VCaP (cell line): ENCODE measurements at regions not wholly inside any gene's neighbourhood (a gene's known extent, or its start where the extent isn't known, plus 50 kb on each side); places are given as distances from the start of the nearest gene placed in this dataset.

Experiments used
- H3K27ac ChIP-seq: fragments of 450-650 bp; 2 replicates; pipeline ENCODE4 v1.5.1; 2017
- TF ChIP-seq, protein P1 (sequence below): fragments of 450-650 bp; conservative IDR thresholded peaks from 2 replicates; pipeline ENCODE4 v1.5.1; 2017; ENCODE audit warnings: mild to moderate bottlenecking, moderate library complexity

DNA sequence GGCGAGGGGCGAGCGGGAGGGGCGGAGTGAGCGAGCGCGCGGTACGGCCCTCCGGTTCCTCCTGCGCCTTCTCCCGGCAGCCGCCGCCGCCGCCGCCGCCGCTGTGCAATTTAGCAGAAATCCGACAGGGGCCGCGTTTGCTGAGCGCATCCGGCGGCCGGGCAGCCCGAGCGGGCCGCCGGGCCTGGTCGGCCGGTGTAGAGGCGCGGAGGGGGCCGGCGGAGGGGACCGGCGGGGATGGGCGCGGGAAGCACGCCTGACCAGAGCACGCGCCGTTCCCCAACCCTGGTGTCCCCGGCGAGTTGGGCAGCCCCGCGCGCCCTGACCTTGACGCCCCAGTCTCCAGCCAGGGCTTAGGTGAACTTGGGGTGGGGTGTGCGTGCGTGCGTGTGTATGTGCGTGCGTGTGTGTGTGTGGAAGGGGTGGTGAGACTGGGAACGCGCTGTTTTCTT is 144.5 kb upstream of the ZNF536 start:
- H3K27ac ChIP-seq = peak overlapping the region; percentile 67
- TF ChIP-seq, protein P1, sequence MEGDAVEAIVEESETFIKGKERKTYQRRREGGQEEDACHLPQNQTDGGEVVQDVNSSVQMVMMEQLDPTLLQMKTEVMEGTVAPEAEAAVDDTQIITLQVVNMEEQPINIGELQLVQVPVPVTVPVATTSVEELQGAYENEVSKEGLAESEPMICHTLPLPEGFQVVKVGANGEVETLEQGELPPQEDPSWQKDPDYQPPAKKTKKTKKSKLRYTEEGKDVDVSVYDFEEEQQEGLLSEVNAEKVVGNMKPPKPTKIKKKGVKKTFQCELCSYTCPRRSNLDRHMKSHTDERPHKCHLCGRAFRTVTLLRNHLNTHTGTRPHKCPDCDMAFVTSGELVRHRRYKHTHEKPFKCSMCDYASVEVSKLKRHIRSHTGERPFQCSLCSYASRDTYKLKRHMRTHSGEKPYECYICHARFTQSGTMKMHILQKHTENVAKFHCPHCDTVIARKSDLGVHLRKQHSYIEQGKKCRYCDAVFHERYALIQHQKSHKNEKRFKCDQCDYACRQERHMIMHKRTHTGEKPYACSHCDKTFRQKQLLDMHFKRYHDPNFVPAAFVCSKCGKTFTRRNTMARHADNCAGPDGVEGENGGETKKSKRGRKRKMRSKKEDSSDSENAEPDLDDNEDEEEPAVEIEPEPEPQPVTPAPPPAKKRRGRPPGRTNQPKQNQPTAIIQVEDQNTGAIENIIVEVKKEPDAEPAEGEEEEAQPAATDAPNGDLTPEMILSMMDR = peak; percentile 87

DNA sequence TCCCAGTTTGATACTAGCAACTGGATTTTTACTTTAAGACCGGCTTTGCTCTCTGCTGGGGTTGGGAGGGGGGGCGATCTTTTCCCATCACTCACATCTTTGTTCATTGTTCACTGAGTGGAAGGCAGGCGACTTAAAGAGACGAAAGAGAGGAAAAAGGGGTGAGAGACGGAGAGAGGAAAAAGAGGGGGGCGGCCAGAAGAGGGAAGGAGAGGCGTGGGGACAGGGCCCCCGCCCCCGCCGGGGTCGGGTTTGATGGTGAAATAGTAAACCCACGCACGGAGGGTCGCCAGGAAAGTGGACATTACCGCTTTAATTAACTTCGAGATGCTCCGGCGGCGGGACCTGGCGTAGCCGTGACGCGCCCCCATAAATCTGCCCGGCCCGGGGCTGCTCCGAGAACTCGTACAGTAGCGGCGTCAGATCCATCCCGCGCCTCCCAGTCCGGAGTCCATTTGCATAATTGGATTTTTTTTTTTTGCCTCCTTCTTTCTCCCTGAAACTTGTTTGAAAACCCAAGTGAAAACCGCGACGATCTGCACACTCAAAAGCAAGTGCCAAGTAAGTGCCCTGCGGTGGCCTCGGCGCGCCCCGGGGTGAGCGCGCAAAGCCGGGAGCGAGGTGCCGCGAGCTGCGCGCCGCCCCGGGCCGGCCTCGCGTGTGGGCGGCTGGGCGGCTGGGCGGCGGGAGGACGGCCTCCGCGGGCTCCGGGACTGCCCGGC is 143.9 kb upstream of the ZNF536 start:
- H3K27ac ChIP-seq = peak overlapping the region; percentile 67
- TF ChIP-seq, protein P1 = no peak

DNA sequence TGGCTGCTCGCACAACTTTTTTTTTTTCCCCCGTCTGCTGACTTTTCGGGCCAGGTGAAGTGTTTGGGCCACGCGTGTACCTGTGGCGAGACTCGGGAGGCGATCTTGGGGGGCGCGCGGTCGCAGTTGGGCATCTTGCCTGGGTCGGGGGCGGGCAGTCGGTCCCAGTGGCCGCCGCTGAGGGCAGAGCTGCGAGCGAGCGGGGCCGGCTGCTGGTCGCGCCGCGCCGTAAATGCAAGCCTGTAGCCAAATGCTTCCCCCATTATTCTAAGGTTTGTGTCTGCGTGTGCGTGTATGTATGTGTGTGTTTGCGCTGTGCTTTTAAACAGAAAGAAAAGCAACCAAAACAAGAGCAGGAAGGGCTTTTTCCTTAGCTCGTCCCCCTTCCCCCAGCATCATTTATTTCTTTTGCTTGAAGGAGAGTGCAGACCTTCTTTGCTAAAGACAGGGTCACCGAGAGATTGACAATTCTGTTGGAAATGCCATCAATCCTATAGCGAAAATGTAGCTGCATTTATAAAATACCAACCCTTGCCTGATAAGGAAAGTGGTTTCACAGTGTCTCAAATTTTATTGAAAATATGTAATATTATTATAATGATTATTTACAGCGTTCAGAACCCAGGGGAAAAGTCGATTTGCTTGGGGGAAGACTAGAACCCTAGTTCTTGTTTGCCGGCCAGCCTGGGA is 143.2 kb upstream of the ZNF536 start:
- peak overlapping the region; percentile 67; the same call in 1 of the 2 replicates for H3K27ac ChIP-seq
- TF ChIP-seq, protein P1 = no peak

DNA sequence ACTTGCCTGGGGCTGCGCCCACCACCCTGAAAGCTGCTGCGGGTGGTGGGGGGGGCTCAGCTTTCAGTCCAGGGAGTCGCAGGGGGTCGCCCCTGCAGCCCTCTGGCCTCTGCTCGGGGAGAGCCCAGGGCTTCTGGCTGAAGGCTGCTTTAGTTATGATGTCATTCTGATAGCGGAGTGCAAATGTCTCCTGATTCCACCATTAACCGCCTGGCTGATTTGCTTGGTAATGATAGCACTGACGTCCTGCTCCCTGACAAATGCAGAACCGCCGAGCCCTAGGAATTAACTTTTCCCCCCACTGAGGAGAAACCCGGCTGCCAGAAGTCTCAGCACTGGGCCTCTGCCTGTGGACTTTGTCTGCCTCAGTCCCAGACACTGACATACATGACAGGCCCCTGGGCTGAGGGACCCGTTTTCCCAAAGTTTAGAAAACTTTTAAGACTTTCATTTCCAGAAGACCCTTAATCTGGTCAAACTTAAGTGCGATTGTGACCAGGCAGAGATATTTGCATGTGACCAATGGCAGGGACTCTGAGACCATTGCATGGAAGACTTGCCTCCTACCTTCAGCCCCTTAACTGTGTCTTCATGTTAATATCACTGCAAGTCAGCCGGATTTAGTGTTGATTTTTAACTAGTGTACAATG is 142.5 kb upstream of the ZNF536 start:
- no peak overlapping the region for H3K27ac ChIP-seq
- TF ChIP-seq, protein P1 = no peak

DNA sequence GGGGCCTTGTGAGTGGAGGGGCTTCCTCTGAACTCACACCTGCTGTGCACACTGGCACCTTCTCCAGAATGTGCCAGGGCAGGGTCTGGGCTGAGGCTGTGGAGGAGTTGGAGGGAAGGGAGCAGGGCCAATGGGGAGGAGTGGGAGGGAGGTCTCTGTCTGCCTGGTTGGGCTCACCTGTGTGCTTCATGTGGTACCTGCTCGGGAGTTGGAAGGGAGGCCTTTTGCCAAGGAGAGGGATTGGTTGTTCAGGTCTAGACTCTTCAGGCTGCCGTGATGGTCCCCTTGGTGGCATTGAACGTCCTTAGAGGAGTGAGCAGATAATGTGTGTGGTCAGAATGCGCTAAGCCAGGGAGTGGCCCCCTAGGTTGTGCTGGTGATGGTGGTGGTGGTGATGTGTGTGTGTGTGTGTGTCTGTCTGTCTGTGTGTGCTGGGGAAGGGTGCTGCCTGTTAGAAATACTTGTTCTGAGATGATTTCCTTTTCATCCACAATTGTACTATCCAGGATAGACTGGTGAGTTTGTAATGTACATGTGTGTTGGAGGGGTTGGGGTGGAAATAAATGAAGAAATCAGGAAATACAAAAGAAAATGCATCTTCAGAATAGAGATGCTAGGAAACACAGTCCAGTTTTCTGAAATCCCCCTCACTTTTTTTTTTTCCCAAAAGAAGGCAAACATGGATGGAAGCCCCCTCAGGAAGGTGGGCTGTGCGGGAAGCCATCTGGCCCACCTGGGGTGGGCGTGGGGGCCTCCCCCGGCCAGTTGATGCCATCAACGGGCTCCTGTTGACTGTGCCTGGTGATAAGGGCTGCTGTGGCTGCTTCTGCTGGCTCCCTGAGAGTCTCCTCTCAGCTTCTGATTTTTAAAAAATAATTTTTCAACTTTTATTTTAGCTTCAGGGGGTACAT is 140.5 kb upstream of the ZNF536 start:
- TF ChIP-seq, protein P1 = no peak

DNA sequence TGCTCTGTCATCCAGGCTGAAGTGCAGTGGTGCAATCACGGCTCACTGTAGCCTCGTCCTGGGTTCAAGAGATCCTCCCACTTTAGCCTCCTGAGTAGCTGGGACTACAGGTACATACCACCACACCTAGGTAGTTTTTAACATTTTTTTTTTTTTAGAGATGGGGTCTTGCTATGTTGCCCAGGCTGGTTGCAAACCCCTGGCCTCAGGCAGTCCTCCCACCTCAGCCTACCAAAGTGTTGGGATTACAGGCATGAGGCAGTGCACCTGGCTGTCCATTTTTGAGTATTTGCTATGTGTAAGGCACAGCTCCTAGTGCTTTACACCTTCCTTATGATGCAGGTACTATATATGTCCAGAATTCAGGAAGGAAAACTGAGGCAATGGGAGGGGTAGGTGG is 138.8 kb upstream of the ZNF536 start:
- TF ChIP-seq, protein P1 = no peak
- no peak overlapping the region for H3K27ac ChIP-seq

More for the DNA sequence above, 140.5 kb upstream of the ZNF536 start:
- H3K27ac ChIP-seq = no peak overlapping the region
